GM12878 (cell line): ENCODE measurements at regions not wholly inside any gene's neighbourhood (a gene's known extent, or its start where the extent isn't known, plus 50 kb on each side); places are given as distances from the start of the nearest gene placed in this dataset.

Experiments
- ATAC-seq: fragments of 200-7000 bp; cut with Tn5 transposase; 3 replicates; pipeline ENCODE4 v1.9.1; 2020; ENCODE audit warnings: mild to moderate bottlenecking, moderate library complexity
- BruUV-seq: library from RNA; stranded (reverse); fragments of 400-500 nt; replicated peaks from 2 replicates; lab custom pipeline; 2021; lab: Mats Ljungman, UMichigan
- CTCF ChIA-PET: fragments of 300-600 bp; sonication (Branson Sonifier 250); formaldehyde crosslinking; extraction: SDS; loops from one replicate; lab custom pipeline; 2021; ENCODE audit warnings: inconsistent platforms; lab: Yijun Ruan, JAX
- POLR2A ChIA-PET: fragments of 350-600 bp; formaldehyde crosslinking; extraction: SDS; loops from one replicate; lab custom pipeline; 2021; ENCODE audit warnings: inconsistent platforms; lab: Charles Lee
- RAD21 ChIA-PET: fragments of 300-600 bp; sonication (Branson Sonifier 250); formaldehyde crosslinking; loops from one replicate; lab custom pipeline; 2023; ENCODE audit warnings: antibody characterized with exemption; ENCODE audit not compliant: unreplicated experiment; lab: Charles Lee
- SMC1A ChIA-PET: fragments of 300-600 bp; sonication (Branson Sonifier 250); formaldehyde crosslinking; loops from one replicate; lab custom pipeline; 2023; ENCODE audit not compliant: unreplicated experiment, uncharacterized antibody; lab: Charles Lee
- DNase-seq: peaks from one replicate; pipeline ENCODE4 v3.0.0-alpha.2; 2011; ENCODE audit warnings: low read depth, low spot score
- FAIRE-seq: peaks from 3 replicates; lab custom pipeline; 2011; peaks lifted over from hg19 to GRCh38; lab: Jason Lieb, UNC
- H2AFZ ChIP-seq: 2 replicates; pipeline ENCODE4 v1.6.0; 2011; ENCODE audit warnings: low read depth, low read length, control low read depth; ENCODE audit not compliant: control insufficient read depth
- H3K27ac ChIP-seq: 2 replicates; pipeline ENCODE4 v1.5.1; 2011; ENCODE audit warnings: control low read depth; ENCODE audit not compliant: control insufficient read depth, insufficient read depth
- H3K27me3 ChIP-seq, 2 experiments: replicated peaks in 1 of 2; 2 replicates each; pipeline versions ENCODE4 v1.6.0 to v1.6.1; 2011; ENCODE audit warnings: low read length in 1 of 2; ENCODE audit not compliant: control insufficient read depth in 2 of 2, insufficient read depth in 2 of 2
- H3K36me3 ChIP-seq, 2 experiments: 2 replicates each; pipeline ENCODE4 v1.5.1; 2011; ENCODE audit warnings: low read length in 1 of 2; ENCODE audit not compliant: control insufficient read depth in 2 of 2, insufficient read depth in 2 of 2
- H3K4me1 ChIP-seq: 2 replicates; pipeline ENCODE4 v1.6.1; 2011; ENCODE audit warnings: mild to moderate bottlenecking, low read length, moderate library complexity, mixed read lengths; ENCODE audit not compliant: control insufficient read depth, insufficient read depth
- H3K4me2 ChIP-seq: 2 replicates; pipeline ENCODE4 v1.6.0; 2011; ENCODE audit warnings: control low read depth; ENCODE audit not compliant: control insufficient read depth, insufficient read depth
- H3K4me3 ChIP-seq: fragments of 200-600 bp; sonication (generic); 2 replicates; pipeline ENCODE4 v1.5.1; 2016
- H3K79me2 ChIP-seq: 2 replicates; pipeline ENCODE4 v1.6.0; 2011; ENCODE audit warnings: low read length; ENCODE audit not compliant: control insufficient read depth, insufficient read depth
- H3K9ac ChIP-seq: 2 replicates; pipeline ENCODE4 v1.8.0; 2011; ENCODE audit warnings: low read length, control low read depth, mixed read lengths; ENCODE audit not compliant: control insufficient read depth, insufficient read depth
- H3K9me3 ChIP-seq: replicated peaks from 3 replicates; pipeline ENCODE4 v1.5.1; 2011; ENCODE audit warnings: mild to moderate bottlenecking, low read length; ENCODE audit not compliant: control insufficient read depth, insufficient read depth
- H4K20me1 ChIP-seq: 2 replicates; pipeline ENCODE4 v1.6.0; 2011; ENCODE audit not compliant: control insufficient read depth, insufficient read depth
- ATF7 ChIP-seq: fragments of 450-650 bp; IDR thresholded peaks from 2 replicates; pipeline ENCODE4 v1.6.1; 2016; ENCODE audit warnings: low read depth, mild to moderate bottlenecking
- ESRRA ChIP-seq: IDR thresholded peaks from 2 replicates; pipeline ENCODE4 v1.6.1; 2012; ENCODE audit warnings: mild to moderate bottlenecking, low read length, improper control_type of control experiment
- EZH2 ChIP-seq: IDR thresholded peaks from 2 replicates; pipeline ENCODE4 v1.6.1; 2012; ENCODE audit warnings: low read depth, mild to moderate bottlenecking, control low read depth, inconsistent platforms, low read length, borderline replicate concordance; ENCODE audit not compliant: control insufficient read depth
- FOXM1 ChIP-seq: IDR thresholded peaks from 2 replicates; pipeline ENCODE4 v1.6.1; 2012; ENCODE audit warnings: low read depth, mild to moderate bottlenecking, inconsistent platforms, low read length, moderate library complexity
- IRF3 ChIP-seq: fragments of 450-650 bp; IDR thresholded peaks from 2 replicates; pipeline ENCODE4 v1.6.1; 2014; ENCODE audit warnings: mild to moderate bottlenecking
- LARP7 ChIP-seq: fragments of 450-650 bp; IDR thresholded peaks from 2 replicates; pipeline ENCODE4 v1.6.1; 2017; ENCODE audit warnings: mild to moderate bottlenecking
- MEF2B ChIP-seq: fragments of 450-650 bp; IDR thresholded peaks from 2 replicates; pipeline ENCODE4 v1.6.1; 2018; ENCODE audit warnings: mild to moderate bottlenecking, moderate library complexity; ENCODE audit not compliant: partially characterized antibody, poor library complexity, severe bottlenecking
- MXI1 ChIP-seq: fragments of 150-350 bp; IDR thresholded peaks from 2 replicates; pipeline ENCODE4 v1.6.1; 2011; ENCODE audit warnings: low read depth, mild to moderate bottlenecking, inconsistent platforms, low read length, improper control_type of control experiment
- MYC ChIP-seq: IDR thresholded peaks from 2 replicates; pipeline ENCODE4 v1.6.1; 2011; ENCODE audit warnings: mild to moderate bottlenecking, low read length, moderate library complexity, inconsistent platforms; ENCODE audit not compliant: insufficient read depth, insufficient replicate concordance, insufficient read length, severe bottlenecking
- TARDBP ChIP-seq: IDR thresholded peaks from 2 replicates; pipeline ENCODE4 v1.6.1; 2016; ENCODE audit warnings: borderline replicate concordance
- TCF3 ChIP-seq: IDR thresholded peaks from 2 replicates; pipeline ENCODE4 v1.6.1; 2012; ENCODE audit warnings: low read depth, mild to moderate bottlenecking, low read length, borderline replicate concordance; ENCODE audit not compliant: insufficient read depth
- TCF7 ChIP-seq: IDR thresholded peaks from 2 replicates; pipeline ENCODE4 v1.6.1; 2014; ENCODE audit warnings: antibody characterized with exemption, borderline replicate concordance
- ZBED1 ChIP-seq: IDR thresholded peaks from 2 replicates; pipeline ENCODE4 v1.6.1; 2016; ENCODE audit warnings: borderline replicate concordance
- WGBS: methylation state at CpG from one replicate; pipeline ENCODE4 v1.1.6; 2016; ENCODE audit warnings: low lambda C conversion rate; ENCODE audit not compliant: insufficient replicate concordance, insufficient coverage; ENCODE audit errors: missing lambda C conversion rate; 5-methylcytosine and 5-hydroxymethylcytosine counted together
- in situ Hi-C: fragments of 300-500 bp; cut with MboI; formaldehyde crosslinking; loops from 9 replicates; pipeline ENCODE4 v1.14.3; 2018; ENCODE audit warnings: mixed read lengths
- intact Hi-C: fragments of 100-400 bp; cut with micrococcal nuclease; formaldehyde crosslinking; loops from one replicate; pipeline ENCODE4 v1.14.2; 2022; ENCODE audit not compliant: unreplicated experiment

DNA sequence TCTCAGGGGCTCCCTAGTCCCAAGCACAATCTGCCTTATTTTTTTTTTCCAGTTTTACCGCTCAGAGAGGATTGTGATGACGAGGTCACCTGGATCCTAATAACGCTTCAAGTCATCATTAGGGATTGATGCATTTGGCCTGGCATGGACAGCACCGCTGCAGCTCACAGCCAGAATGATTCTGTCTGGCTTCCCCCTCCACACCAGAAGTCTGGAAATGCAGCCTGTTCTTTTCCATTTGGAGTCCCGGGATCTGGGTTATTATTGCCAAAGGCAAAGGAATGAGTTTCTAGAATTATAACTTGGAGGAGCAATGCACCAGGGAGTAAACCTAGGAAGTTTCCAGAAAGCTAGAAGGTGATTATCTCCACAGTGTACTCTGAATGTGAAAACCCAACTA lies 81.1 kb upstream of the TAF1B start:
- no peak overlapping the region for H3K27ac ChIP-seq
- ChIA-PET CTCF (interaction anchor here (1.0 to 1.8 kb wide), 3 partner anchors 8 to 619 kb away, joined by 3 to 7 read pairs (median 3); no protein-coding TSS in a partner anchor), SMC1A (no interaction called here), RAD21 (interaction anchor here (0.5 to 0.6 kb wide), 2 partner anchors 259 to 349 kb away, joined by 3 read pairs; no protein-coding TSS in a partner anchor), POLR2A (no interaction called here)
- H3K9me3 ChIP-seq = no peaks in the 10 kb centered on the region
- peaks cover 15% of the 10 kb centered on the region for H3K4me1 ChIP-seq
- ATAC-seq = no peak
- TF ChIP-seq MYC = no peak
- no peak for TF ChIP-seq LARP7
- no peak for TF ChIP-seq ESRRA
- no peak for TF ChIP-seq EZH2
- no peak for TF ChIP-seq FOXM1
- TF ChIP-seq TCF3 = no peak
- TF ChIP-seq MXI1 = no peak
- no peak for TF ChIP-seq ATF7
- no peak for TF ChIP-seq ZBED1
- no peak for TF ChIP-seq IRF3
- no peak for TF ChIP-seq MEF2B
- TF ChIP-seq TARDBP = no peak
- TF ChIP-seq TCF7 = no peak
- no peak overlapping the region for H2AFZ ChIP-seq
- peaks cover 1 to 3% of the 10 kb centered on the region in 2 experiments; a peak in 2 of 4 replicates for H3K27me3 ChIP-seq
- H3K9ac ChIP-seq = no peak overlapping the region
- in situ Hi-C loops (no loop called here), intact Hi-C loops (no loop called here)
- H3K4me2 ChIP-seq = no peak overlapping the region
- no peaks in the 10 kb centered on the region for H4K20me1 ChIP-seq
- no peak for FAIRE-seq
- no TSS peak for BruUV-seq
- 53% methylated on average over 5 of the region's 5 CpGs for WGBS
- no peaks in the 10 kb centered on the region for H3K36me3 ChIP-seq
- no peak for DNase-seq
- no peaks in the 10 kb centered on the region for H3K79me2 ChIP-seq
- H3K4me3 ChIP-seq = no peak overlapping the region
